Right renal cortex interstitium (tissue), 3 donors: ENCODE measurements at regions not wholly inside any gene's neighbourhood (a gene's known extent, or its start where the extent isn't known, plus 50 kb on each side); places are given as distances from the start of the nearest gene placed in this dataset.
"Not testable (repeated sequence)": the region's sequence is repeated elsewhere in the genome, so short reads cannot be mapped to it uniquely, and the experiment has no call there.

ENCODE experiments used
- DNase-seq, 3 donors: peaks; one replicate each; pipeline ENCODE4 v3.0.0-alpha.2; 2013; ENCODE audit warnings: low read depth in 3 of 3, low spot score in 2 of 3

GRCh38 chr5:112472614-112473013 lies 53.5 kb upstream of the EPB41L4A start:
- DNase-seq = no peak

- DNase-seq = no peak
Observed at GRCh38 chr5:112473989-112474388, 54.9 kb upstream of the EPB41L4A start.

- DNase-seq = peak in 1 of 3 donors; percentile 14
Observed at GRCh38 chr5:112475747-112476365, 56.8 kb upstream of the EPB41L4A start.

- DNase-seq = no peak
Observed at GRCh38 chr5:112479418-112479817, 60.3 kb upstream of the EPB41L4A start.

GRCh38 chr5:112480501-112480900 lies 61.4 kb upstream of the EPB41L4A start:
- no peak for DNase-seq

GRCh38 chr5:112483704-112484103 lies 64.6 kb upstream of the EPB41L4A start:
- no peak for DNase-seq

GRCh38 chr5:112485934-112486355 lies 66.9 kb upstream of the EPB41L4A start:
- DNase-seq = no peak

- DNase-seq = no peak
Observed at GRCh38 chr5:112491257-112491656, 72.2 kb upstream of the EPB41L4A start.

- DNase-seq = no peak
Observed at GRCh38 chr5:112492291-112492690, 73.2 kb upstream of the EPB41L4A start.

GRCh38 chr5:112503749-112504501 lies 84.8 kb upstream of the EPB41L4A start:
- not testable (repeated sequence) for DNase-seq

- not testable (repeated sequence) for DNase-seq
Observed at GRCh38 chr5:112509097-112509496, 90.0 kb upstream of the EPB41L4A start.

- no peak for DNase-seq
Observed at GRCh38 chr5:112511920-112512319, 92.8 kb upstream of the EPB41L4A start.

GRCh38 chr5:112512901-112513300 lies 93.8 kb upstream of the EPB41L4A start:
- peak; percentile 33 to 65 (median 49) for DNase-seq

GRCh38 chr5:112514111-112514510 lies 95.0 kb upstream of the EPB41L4A start:
- no peak for DNase-seq

- not testable (repeated sequence) for DNase-seq
Observed at GRCh38 chr5:112520474-112520873, 101.4 kb upstream of the EPB41L4A start.

- DNase-seq = not testable (repeated sequence)
Observed at GRCh38 chr5:112522891-112523673, 104.0 kb upstream of the EPB41L4A start.

- DNase-seq = not testable (repeated sequence)
Observed at GRCh38 chr5:112523674-112524263, 104.7 kb upstream of the EPB41L4A start.

- no peak for DNase-seq
Observed at GRCh38 chr5:112525217-112525616, 106.1 kb upstream of the EPB41L4A start.

- DNase-seq = no peak
Observed at GRCh38 chr5:112528928-112529327, 109.9 kb upstream of the EPB41L4A start.

GRCh38 chr5:112529525-112529924 lies 110.4 kb upstream of the EPB41L4A start:
- no peak for DNase-seq
